ENCODE measurements at regions not wholly inside any gene's neighbourhood (a gene's known extent, or its start where the extent isn't known, plus 50 kb on each side); places are given as distances from the start of the nearest gene placed in this dataset.

- no peak for ATAC-seq (ENCODE audit: insufficient number of reproducible peaks, low FRiP score, low read depth)
- Histone ChIP-seq H3K36me3 (no peaks in the 10 kb centered on the region), H3K4me3 (no peak overlapping the region), H3K9me3 (peaks cover 3% of the 10 kb centered on the region), H3K4me1 (ENCODE audit: control insufficient read depth in 1 of 2, low read depth in 2 of 2) (no peaks in the 10 kb centered on the region), H3K27me3 (replicated peaks; ENCODE audit: insufficient read depth) (no peaks in the 10 kb centered on the region), H3K27ac (no peak overlapping the region)
- no peak for DNase-seq (ENCODE audit: low spot score)
- no peak for TF ChIP-seq CTCF (IDR thresholded peaks at IDR 0.05)
Measured at GRCh38 chr11:41779401-41779960, 320.0 kb upstream of the LRRC4C start.

GRCh38 chr11:41781441-41781840 lies 322.0 kb upstream of the LRRC4C start:
- H3K4me3 ChIP-seq, result no peak overlapping the region
- ATAC-seq (ENCODE audit: insufficient number of reproducible peaks, low FRiP score, low read depth) (no peak), DNase-seq (ENCODE audit: low spot score) (no peak)
- no peak for TF ChIP-seq CTCF (IDR thresholded peaks at IDR 0.05)
- no peaks in the 10 kb centered on the region for H3K36me3 ChIP-seq
- H3K27ac ChIP-seq, result no peak overlapping the region
- H3K27me3 ChIP-seq (replicated peaks; ENCODE audit: insufficient read depth), result no peaks in the 10 kb centered on the region
- no peaks in the 10 kb centered on the region for H3K9me3 ChIP-seq
- no peaks in the 10 kb centered on the region for H3K4me1 ChIP-seq (ENCODE audit: control insufficient read depth in 1 of 2, low read depth in 2 of 2)

- no peak for DNase-seq (ENCODE audit: low spot score)
- H3K4me3 ChIP-seq, result no peak overlapping the region
- no peak for ATAC-seq (ENCODE audit: insufficient number of reproducible peaks, low FRiP score, low read depth)
- no peaks in the 10 kb centered on the region for H3K4me1 ChIP-seq (ENCODE audit: control insufficient read depth in 1 of 2, low read depth in 2 of 2)
- no peaks in the 10 kb centered on the region for H3K9me3 ChIP-seq
- TF ChIP-seq CTCF (IDR thresholded peaks at IDR 0.05), result no peak
- no peak overlapping the region for H3K27ac ChIP-seq
- no peaks in the 10 kb centered on the region for H3K27me3 ChIP-seq (replicated peaks; ENCODE audit: insufficient read depth)
- H3K36me3 ChIP-seq, result no peaks in the 10 kb centered on the region
Measured at GRCh38 chr11:41784513-41785335, 325.3 kb upstream of the LRRC4C start.

- H3K27ac ChIP-seq, result no peak overlapping the region
- DNase-seq (ENCODE audit: low spot score) (no peak), ATAC-seq (ENCODE audit: insufficient number of reproducible peaks, low FRiP score, low read depth) (no peak)
- no peaks in the 10 kb centered on the region for H3K9me3 ChIP-seq
- TF ChIP-seq CTCF (IDR thresholded peaks at IDR 0.05), result no peak
- H3K4me1 ChIP-seq (ENCODE audit: control insufficient read depth in 1 of 2, low read depth in 2 of 2), result no peaks in the 10 kb centered on the region
- H3K36me3 ChIP-seq, result no peaks in the 10 kb centered on the region
- H3K27me3 ChIP-seq (replicated peaks; ENCODE audit: insufficient read depth), result no peaks in the 10 kb centered on the region
- no peak overlapping the region for H3K4me3 ChIP-seq
Measured at GRCh38 chr11:41786087-41786486, 326.6 kb upstream of the LRRC4C start.

- ATAC-seq (ENCODE audit: insufficient number of reproducible peaks, low FRiP score, low read depth) (no peak), DNase-seq (ENCODE audit: low spot score) (no peak)
- no peaks in the 10 kb centered on the region for H3K27me3 ChIP-seq (replicated peaks; ENCODE audit: insufficient read depth)
- no peak overlapping the region for H3K4me3 ChIP-seq
- no peak overlapping the region for H3K27ac ChIP-seq
- H3K9me3 ChIP-seq, result no peaks in the 10 kb centered on the region
- no peaks in the 10 kb centered on the region for H3K4me1 ChIP-seq (ENCODE audit: control insufficient read depth in 1 of 2, low read depth in 2 of 2)
- no peak for TF ChIP-seq CTCF (IDR thresholded peaks at IDR 0.05)
- no peaks in the 10 kb centered on the region for H3K36me3 ChIP-seq
Measured at GRCh38 chr11:41788177-41788576, 328.7 kb upstream of the LRRC4C start.
